ENCODE measurements at regions not wholly inside any gene's neighbourhood (a gene's known extent, or its start where the extent isn't known, plus 50 kb on each side); places are given as distances from the start of the nearest gene placed in this dataset.

DNA sequence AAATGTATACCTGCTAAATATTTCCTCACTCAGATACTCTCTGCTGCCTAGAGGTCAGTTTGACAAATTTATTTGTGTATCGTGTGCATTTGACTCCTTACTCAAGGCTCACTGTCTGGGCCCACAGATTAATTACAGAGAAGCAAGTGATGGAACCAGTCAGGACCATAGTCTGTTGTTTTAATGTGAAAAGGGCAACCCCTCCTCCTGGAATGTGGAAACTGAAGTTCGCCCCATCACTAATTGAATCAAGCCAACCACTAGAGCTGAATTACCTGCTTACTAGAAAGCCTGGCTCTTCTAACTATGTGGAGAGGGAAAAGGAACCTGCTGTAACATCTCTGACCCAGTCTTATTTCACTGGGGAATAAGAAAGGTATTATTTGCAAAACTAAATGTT lies 199.9 kb upstream of the KRR1 start:
- TF ChIP-seq, protein P1, sequence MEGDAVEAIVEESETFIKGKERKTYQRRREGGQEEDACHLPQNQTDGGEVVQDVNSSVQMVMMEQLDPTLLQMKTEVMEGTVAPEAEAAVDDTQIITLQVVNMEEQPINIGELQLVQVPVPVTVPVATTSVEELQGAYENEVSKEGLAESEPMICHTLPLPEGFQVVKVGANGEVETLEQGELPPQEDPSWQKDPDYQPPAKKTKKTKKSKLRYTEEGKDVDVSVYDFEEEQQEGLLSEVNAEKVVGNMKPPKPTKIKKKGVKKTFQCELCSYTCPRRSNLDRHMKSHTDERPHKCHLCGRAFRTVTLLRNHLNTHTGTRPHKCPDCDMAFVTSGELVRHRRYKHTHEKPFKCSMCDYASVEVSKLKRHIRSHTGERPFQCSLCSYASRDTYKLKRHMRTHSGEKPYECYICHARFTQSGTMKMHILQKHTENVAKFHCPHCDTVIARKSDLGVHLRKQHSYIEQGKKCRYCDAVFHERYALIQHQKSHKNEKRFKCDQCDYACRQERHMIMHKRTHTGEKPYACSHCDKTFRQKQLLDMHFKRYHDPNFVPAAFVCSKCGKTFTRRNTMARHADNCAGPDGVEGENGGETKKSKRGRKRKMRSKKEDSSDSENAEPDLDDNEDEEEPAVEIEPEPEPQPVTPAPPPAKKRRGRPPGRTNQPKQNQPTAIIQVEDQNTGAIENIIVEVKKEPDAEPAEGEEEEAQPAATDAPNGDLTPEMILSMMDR (IDR thresholded peaks at IDR 0.05; ENCODE audit: insufficient read depth, low read length) = no peak
- TF ChIP-seq POLR2AphosphoS5 (IDR thresholded peaks at IDR 0.05; ENCODE audit: low read depth) = no peak
